Right ventricle myocardium superior (tissue), 1 donor: ENCODE measurements at regions not wholly inside any gene's neighbourhood (a gene's known extent, or its start where the extent isn't known, plus 50 kb on each side); places are given as distances from the start of the nearest gene placed in this dataset.
"Not testable (repeated sequence)": the region's sequence is repeated elsewhere in the genome, so short reads cannot be mapped to it uniquely, and the experiment has no call there.

Experiments
- ATAC-seq: fragments of 200-7000 bp; cut with Tn5 transposase; one replicate; pipeline ENCODE4 v1.9.1; 2020; ENCODE audit warnings: mild to moderate bottlenecking; ENCODE audit not compliant: poor library complexity
- DNase-seq: peaks from one replicate; pipeline ENCODE4 v3.0.0-alpha.2; 2020
- intact Hi-C: fragments of 100-400 bp; cut with DNase I; formaldehyde crosslinking; loops from one replicate; pipeline ENCODE4 v1.11.2; 2022
- donor health status: DM: no; HTN: yes; CAD: no; lungs with severe emphysema.

GRCh38 chr10:64363687-64364086, 842.5 kb downstream of the REEP3 start:
- intact Hi-C loops, result no loop called here
- no peak for DNase-seq

GRCh38 chr10:64365663-64366062, 844.5 kb downstream of the REEP3 start:
- no peak for ATAC-seq
- intact Hi-C loops, result no loop called here
- no peak for DNase-seq

More at GRCh38 chr10:64363687-64364086, 842.5 kb downstream of the REEP3 start:
- no peak for ATAC-seq

GRCh38 chr10:64368298-64368697, 847.1 kb downstream of the REEP3 start:
- intact Hi-C loops, result no loop called here
- ATAC-seq, result no peak

GRCh38 chr10:64369885-64370773, 848.9 kb downstream of the REEP3 start:
- DNase-seq (no peak), ATAC-seq (no peak)
- intact Hi-C loops, result no loop called here

More at GRCh38 chr10:64368298-64368697, 847.1 kb downstream of the REEP3 start:
- no peak for DNase-seq

GRCh38 chr10:64374346-64374745, 853.1 kb downstream of the REEP3 start:
- ATAC-seq, result no peak
- intact Hi-C loops, result no loop called here
- no peak for DNase-seq

- no peak for DNase-seq
- intact Hi-C loops, result no loop called here
- no peak for ATAC-seq
Measured at GRCh38 chr10:64376167-64376566, 855.0 kb downstream of the REEP3 start.

GRCh38 chr10:64379898-64380297, 858.7 kb downstream of the REEP3 start:
- ATAC-seq (no peak), DNase-seq (no peak)
- intact Hi-C loops, result no loop called here

- DNase-seq, result no peak
- intact Hi-C loops, result no loop called here
- no peak for ATAC-seq
Measured at GRCh38 chr10:64385355-64385754, 864.2 kb downstream of the REEP3 start.

GRCh38 chr10:64394744-64395143, 873.5 kb downstream of the REEP3 start:
- ATAC-seq (no peak), DNase-seq (no peak)
- intact Hi-C loops, result no loop called here

GRCh38 chr10:64396105-64396708, 875.0 kb downstream of the REEP3 start:
- intact Hi-C loops, result no loop called here

GRCh38 chr10:64397125-64397524, 875.9 kb downstream of the REEP3 start:
- ATAC-seq, result no peak
- no peak for DNase-seq
- intact Hi-C loops, result no loop called here

More at GRCh38 chr10:64396105-64396708, 875.0 kb downstream of the REEP3 start:
- ATAC-seq, result no peak
- DNase-seq, result no peak

GRCh38 chr10:64408391-64409183, 887.4 kb downstream of the REEP3 start:
- intact Hi-C loops, result no loop called here
- no peak for ATAC-seq
- no peak for DNase-seq

- no peak for ATAC-seq
- intact Hi-C loops, result no loop called here
- DNase-seq, result no peak
Measured at GRCh38 chr10:64409349-64409748, 888.1 kb downstream of the REEP3 start.

- intact Hi-C loops, result no loop called here
- ATAC-seq (no peak), DNase-seq (no peak)
Measured at GRCh38 chr10:64416011-64416410, 894.8 kb downstream of the REEP3 start.

GRCh38 chr10:64419461-64419860, 898.3 kb downstream of the REEP3 start:
- DNase-seq, result no peak
- intact Hi-C loops, result no loop called here
- ATAC-seq, result no peak

GRCh38 chr10:64426745-64427144, 905.5 kb downstream of the REEP3 start:
- DNase-seq (no peak), ATAC-seq (no peak)
- intact Hi-C loops, result no loop called here

GRCh38 chr10:64430690-64431323, 909.6 kb downstream of the REEP3 start:
- ATAC-seq, result no peak
- intact Hi-C loops, result no loop called here
- no peak for DNase-seq

GRCh38 chr10:64441872-64442271, 920.7 kb downstream of the REEP3 start:
- intact Hi-C loops, DNase-seq, ATAC-seq: not testable (repeated sequence)

GRCh38 chr10:64444163-64444562, 923.0 kb downstream of the REEP3 start:
- ATAC-seq, result no peak
- DNase-seq, result no peak
- intact Hi-C loops, result no loop called here
